Hepatocyte (in vitro differentiated cells): ENCODE measurements at regions not wholly inside any gene's neighbourhood (a gene's known extent, or its start where the extent isn't known, plus 50 kb on each side); places are given as distances from the start of the nearest gene placed in this dataset.

ENCODE experiments used
- EZH2 ChIP-seq: fragments of 200-600 bp; sonication (generic); IDR thresholded peaks from 2 replicates; pipeline ENCODE4 v1.6.1; 2016; ENCODE audit warnings: antibody characterized with exemption, mild to moderate bottlenecking, borderline replicate concordance
- EZH2phosphoT487 ChIP-seq: fragments of 200-600 bp; sonication (generic); IDR thresholded peaks from one replicate; pipeline ENCODE4 v1.6.1; 2018; ENCODE audit warnings: antibody characterized with exemption, mild to moderate bottlenecking, low read depth, moderate library complexity; ENCODE audit not compliant: unreplicated experiment, severe bottlenecking
- TF ChIP-seq, protein P1 (sequence below): fragments of 200-600 bp; sonication (generic); IDR thresholded peaks from 2 replicates; pipeline ENCODE4 v1.5.1; 2016; ENCODE audit warnings: antibody characterized with exemption, mild to moderate bottlenecking; ENCODE audit not compliant: poor library complexity

DNA sequence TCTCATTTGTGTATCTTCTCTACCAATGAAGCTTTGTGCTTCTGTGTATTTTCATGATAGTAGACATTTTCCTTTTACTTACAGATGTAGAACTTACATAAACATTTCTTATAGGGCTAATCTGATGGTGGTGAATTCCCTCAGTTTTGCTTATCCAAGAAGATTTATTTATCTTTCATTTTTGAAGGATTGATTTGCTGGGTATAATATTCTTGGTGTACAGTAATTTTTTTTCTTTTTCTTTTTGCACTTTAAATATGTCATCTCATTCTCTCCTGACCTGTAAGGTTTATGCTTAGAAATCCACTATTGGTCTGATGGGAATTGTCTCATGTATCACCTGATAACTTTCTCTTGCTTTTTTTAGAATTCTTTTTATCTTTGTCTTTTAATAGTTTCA is 127.6 kb upstream of the KCTD3 start:
- TF ChIP-seq, protein P1, sequence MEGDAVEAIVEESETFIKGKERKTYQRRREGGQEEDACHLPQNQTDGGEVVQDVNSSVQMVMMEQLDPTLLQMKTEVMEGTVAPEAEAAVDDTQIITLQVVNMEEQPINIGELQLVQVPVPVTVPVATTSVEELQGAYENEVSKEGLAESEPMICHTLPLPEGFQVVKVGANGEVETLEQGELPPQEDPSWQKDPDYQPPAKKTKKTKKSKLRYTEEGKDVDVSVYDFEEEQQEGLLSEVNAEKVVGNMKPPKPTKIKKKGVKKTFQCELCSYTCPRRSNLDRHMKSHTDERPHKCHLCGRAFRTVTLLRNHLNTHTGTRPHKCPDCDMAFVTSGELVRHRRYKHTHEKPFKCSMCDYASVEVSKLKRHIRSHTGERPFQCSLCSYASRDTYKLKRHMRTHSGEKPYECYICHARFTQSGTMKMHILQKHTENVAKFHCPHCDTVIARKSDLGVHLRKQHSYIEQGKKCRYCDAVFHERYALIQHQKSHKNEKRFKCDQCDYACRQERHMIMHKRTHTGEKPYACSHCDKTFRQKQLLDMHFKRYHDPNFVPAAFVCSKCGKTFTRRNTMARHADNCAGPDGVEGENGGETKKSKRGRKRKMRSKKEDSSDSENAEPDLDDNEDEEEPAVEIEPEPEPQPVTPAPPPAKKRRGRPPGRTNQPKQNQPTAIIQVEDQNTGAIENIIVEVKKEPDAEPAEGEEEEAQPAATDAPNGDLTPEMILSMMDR: no peak
- TF ChIP-seq EZH2 (no peak), EZH2phosphoT487 (no peak)
